ENCODE measurements at regions not wholly inside any gene's neighbourhood (a gene's known extent, or its start where the extent isn't known, plus 50 kb on each side); places are given as distances from the start of the nearest gene placed in this dataset.

DNA sequence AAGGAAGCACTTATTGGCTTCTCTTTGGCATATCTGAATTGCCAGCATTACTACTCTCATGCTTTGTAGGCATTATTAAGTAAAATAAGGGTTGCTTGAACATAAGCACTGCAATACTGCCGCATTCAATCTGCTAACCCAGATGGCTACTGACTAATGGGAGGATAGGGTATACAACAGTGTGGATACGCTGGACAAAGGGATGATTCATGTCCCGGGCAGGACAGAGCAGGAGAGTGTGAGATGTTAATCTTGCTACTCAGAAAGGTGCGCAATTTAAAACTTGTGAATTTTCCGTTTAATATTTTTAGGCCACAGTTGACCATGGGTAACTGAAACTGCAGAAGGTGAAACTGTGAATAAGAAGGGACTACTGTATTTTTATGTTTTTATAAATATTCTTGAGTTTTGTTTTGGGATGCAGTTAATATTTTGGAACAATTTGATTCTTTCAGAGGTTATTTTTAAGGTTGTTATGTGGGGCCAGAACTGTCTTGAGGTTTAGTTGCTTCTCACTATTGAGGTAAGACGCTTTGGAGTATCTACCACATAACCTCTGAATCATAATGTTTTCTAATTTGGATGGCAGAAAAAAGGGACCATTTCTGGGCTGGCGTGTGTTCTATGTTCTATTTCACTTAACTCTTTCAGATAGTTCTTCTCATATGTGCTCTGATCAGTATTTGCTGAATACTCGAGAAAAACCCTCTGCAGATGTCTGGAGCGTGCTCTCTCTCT, 75.7 kb upstream of the SYPL1 start:
- no peak overlapping the region for H2AFZ ChIP-seq (ENCODE audit: low read length)
- no peaks in the 10 kb centered on the region for H3K79me2 ChIP-seq (ENCODE audit: insufficient read depth, low read length)
- H3K36me3 ChIP-seq (replicated peaks in 1 of 2; ENCODE audit: control insufficient read depth in 1 of 2, insufficient read depth in 2 of 2, low read length in 2 of 2) = no peaks in the 10 kb centered on the region
- no peaks in the 10 kb centered on the region for H3K4me1 ChIP-seq (ENCODE audit: insufficient read depth, low read length)
- peaks cover 0 to 15% of the 10 kb centered on the region in 2 experiments; a peak in 3 of 5 replicates for H3K27me3 ChIP-seq (ENCODE audit: control insufficient read depth in 1 of 2, insufficient read depth in 2 of 2, low read length in 2 of 2)
- no peak overlapping the region for H3K9ac ChIP-seq (ENCODE audit: insufficient read depth, low read depth, low read length)
- POLR2A ChIA-PET = no interaction called here
- no peaks in the 10 kb centered on the region for H3K9me3 ChIP-seq (ENCODE audit: low read length)
- H3K4me2 ChIP-seq (ENCODE audit: low read depth, low read length) = no peak overlapping the region
- in situ Hi-C loops (cut with HindIII; ENCODE audit: extremely low pct_ligation_motif_present, low pct_unique_long_range_greater_than_20kb) = no loop called here
- 34% methylated on average over 9 of the region's 9 CpGs for WGBS (ENCODE audit: low lambda C conversion rate)
- no peaks in the 10 kb centered on the region for H4K20me1 ChIP-seq (ENCODE audit: insufficient read depth, low read length)
- TF ChIP-seq ZNF383 (CRISPR knock-in tag; IDR thresholded peaks at IDR 0.05; ENCODE audit: borderline replicate concordance) (no peak), TMF1 (CRISPR knock-in tag; IDR thresholded peaks at IDR 0.05; ENCODE audit: low read depth) (no peak), NFE2L2 (IDR thresholded peaks at IDR 0.05; ENCODE audit: low read length) (no peak)
- intact Hi-C loops (cut with micrococcal nuclease; ENCODE audit: unreplicated experiment) = no loop called here
- FAIRE-seq (no peak), DNase-seq (ENCODE audit: low spot score) (no peak), ATAC-seq (no peak)
- H3K4me3 ChIP-seq (replicated peaks in 1 of 3; ENCODE audit: insufficient read depth in 1 of 3, low read depth in 2 of 3, low read length in 3 of 3) = no peak overlapping the region
- BruUV-seq (replicated peaks) = no TSS peak
- no peak overlapping the region for H3K27ac ChIP-seq (ENCODE audit: extremely low read length, insufficient read depth, low read length)
- CTCF ChIA-PET (ENCODE audit: low intra/inter-chr PET ratio, low total read pairs) = no interaction called here

DNA sequence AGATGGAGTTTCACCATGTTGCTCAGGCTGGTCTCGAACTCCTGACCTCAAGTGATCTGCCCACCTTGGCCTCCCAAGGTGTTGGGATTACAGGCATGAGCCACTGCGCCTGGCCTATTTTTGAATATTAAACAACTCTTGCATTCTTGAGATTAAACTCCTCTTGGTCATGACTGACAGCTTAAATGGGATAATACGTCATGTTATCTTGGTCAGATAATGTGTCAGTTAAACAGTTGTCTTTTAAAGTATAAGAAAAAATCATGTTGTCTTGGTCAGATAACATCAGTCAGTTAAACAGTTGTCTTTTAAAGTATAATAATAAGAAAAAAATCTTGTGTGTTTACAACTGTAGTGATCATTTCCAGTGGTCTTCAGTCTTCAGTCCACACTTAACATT, 73.6 kb upstream of the SYPL1 start:
- no peak overlapping the region for H3K4me3 ChIP-seq (replicated peaks in 1 of 3; ENCODE audit: insufficient read depth in 1 of 3, low read depth in 2 of 3, low read length in 3 of 3)
- H3K79me2 ChIP-seq (ENCODE audit: insufficient read depth, low read length) = no peaks in the 10 kb centered on the region
- CTCF ChIA-PET (ENCODE audit: low intra/inter-chr PET ratio, low total read pairs) = no interaction called here
- H4K20me1 ChIP-seq (ENCODE audit: insufficient read depth, low read length) = no peaks in the 10 kb centered on the region
- TF ChIP-seq ARHGAP35 (CRISPR knock-in tag; IDR thresholded peaks at IDR 0.05; ENCODE audit: borderline replicate concordance) (no peak), ZBTB20 (CRISPR knock-in tag; IDR thresholded peaks at IDR 0.05; ENCODE audit: borderline replicate concordance, low read depth) (no peak), NCOA2 (CRISPR knock-in tag; IDR thresholded peaks at IDR 0.05) (no peak), XRCC5 (optimal IDR thresholded peaks at IDR 0.05; ENCODE audit: low read length) (no peak), ZNF207 (IDR thresholded peaks at IDR 0.05; ENCODE audit: borderline replicate concordance) (no peak), ZBTB7B (CRISPR knock-in tag; IDR thresholded peaks at IDR 0.05) (no peak), ZIK1 (CRISPR knock-in tag; IDR thresholded peaks at IDR 0.05; ENCODE audit: borderline replicate concordance, low read depth) (no peak), CC2D1A (CRISPR knock-in tag; IDR thresholded peaks at IDR 0.05) (no peak), NR2F1 (CRISPR knock-in tag; IDR thresholded peaks at IDR 0.05) (no peak), NCOR1 (IDR thresholded peaks at IDR 0.05; ENCODE audit: borderline replicate concordance, low read length) (no peak), ZNF317 (CRISPR knock-in tag; IDR thresholded peaks at IDR 0.05) (no peak)
- TF ChIP-seq, protein P1, sequence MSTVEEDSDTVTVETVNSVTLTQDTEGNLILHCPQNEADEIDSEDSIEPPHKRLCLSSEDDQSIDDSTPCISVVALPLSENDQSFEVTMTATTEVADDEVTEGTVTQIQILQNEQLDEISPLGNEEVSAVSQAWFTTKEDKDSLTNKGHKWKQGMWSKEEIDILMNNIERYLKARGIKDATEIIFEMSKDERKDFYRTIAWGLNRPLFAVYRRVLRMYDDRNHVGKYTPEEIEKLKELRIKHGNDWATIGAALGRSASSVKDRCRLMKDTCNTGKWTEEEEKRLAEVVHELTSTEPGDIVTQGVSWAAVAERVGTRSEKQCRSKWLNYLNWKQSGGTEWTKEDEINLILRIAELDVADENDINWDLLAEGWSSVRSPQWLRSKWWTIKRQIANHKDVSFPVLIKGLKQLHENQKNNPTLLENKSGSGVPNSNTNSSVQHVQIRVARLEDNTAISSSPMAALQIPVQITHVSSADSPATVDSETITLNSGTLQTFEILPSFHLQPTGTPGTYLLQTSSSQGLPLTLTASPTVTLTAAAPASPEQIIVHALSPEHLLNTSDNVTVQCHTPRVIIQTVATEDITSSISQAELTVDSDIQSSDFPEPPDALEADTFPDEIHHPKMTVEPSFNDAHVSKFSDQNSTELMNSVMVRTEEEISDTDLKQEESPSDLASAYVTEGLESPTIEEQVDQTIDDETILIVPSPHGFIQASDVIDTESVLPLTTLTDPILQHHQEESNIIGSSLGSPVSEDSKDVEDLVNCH (CRISPR knock-in tag; IDR thresholded peaks at IDR 0.05) = no peak
- TF ChIP-seq, protein P2, sequence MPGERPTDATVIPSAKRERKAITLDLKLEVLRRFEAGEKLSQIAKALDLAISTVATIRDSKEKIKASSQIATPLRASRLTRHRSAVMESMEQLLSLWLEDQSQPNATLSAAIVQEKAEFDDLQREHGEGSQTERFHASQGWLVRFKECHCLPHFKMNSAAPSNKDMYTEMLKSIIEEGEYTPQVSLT (CRISPR knock-in tag; IDR thresholded peaks at IDR 0.05; ENCODE audit: borderline replicate concordance, low read depth) = no peak
- no peaks in the 10 kb centered on the region for H3K9me3 ChIP-seq (ENCODE audit: low read length)
- DNase-seq (ENCODE audit: low spot score) (no peak), FAIRE-seq (no peak), ATAC-seq (no peak)
- H3K27me3 ChIP-seq (ENCODE audit: control insufficient read depth in 1 of 2, insufficient read depth in 2 of 2, low read length in 2 of 2) = peaks cover 0 to 4% of the 10 kb centered on the region in 2 experiments; a peak in 2 of 5 replicates
- H3K27ac ChIP-seq (ENCODE audit: extremely low read length, insufficient read depth, low read length) = no peak overlapping the region
- no peaks in the 10 kb centered on the region for H3K4me1 ChIP-seq (ENCODE audit: insufficient read depth, low read length)
- no peak overlapping the region for H2AFZ ChIP-seq (ENCODE audit: low read length)
- BruUV-seq (replicated peaks) = no TSS peak
- POLR2A ChIA-PET = no interaction called here
- H3K9ac ChIP-seq (ENCODE audit: insufficient read depth, low read depth, low read length) = no peak overlapping the region
- intact Hi-C loops (cut with micrococcal nuclease; ENCODE audit: unreplicated experiment) (no loop called here), in situ Hi-C loops (cut with HindIII; ENCODE audit: extremely low pct_ligation_motif_present, low pct_unique_long_range_greater_than_20kb) (no loop called here)
- no peaks in the 10 kb centered on the region for H3K36me3 ChIP-seq (replicated peaks in 1 of 2; ENCODE audit: control insufficient read depth in 1 of 2, insufficient read depth in 2 of 2, low read length in 2 of 2)
- 41% methylated on average over 3 of the region's 3 CpGs for WGBS (ENCODE audit: low lambda C conversion rate)
- H3K4me2 ChIP-seq (ENCODE audit: low read depth, low read length) = no peak overlapping the region

Measured in HepG2 (cell line).